Spleen (tissue), 7 donors: ENCODE measurements at regions not wholly inside any gene's neighbourhood (a gene's known extent, or its start where the extent isn't known, plus 50 kb on each side); places are given as distances from the start of the nearest gene placed in this dataset.

Source experiments
- POLR2A ChIP-seq, 3 donors: fragments of 450-650 bp; IDR thresholded peaks; one replicate each; pipeline ENCODE4 v1.5.1; 2017; ENCODE audit warnings: antibody characterized with exemption in 3 of 3, mild to moderate bottlenecking in 1 of 3
- TF ChIP-seq, protein P1 (sequence below), 11 experiments: fragments of 200-600 bp in 7 of 11; fragments of 450-650 bp in 4 of 11; sonication (generic) in 4 of 11; IDR thresholded peaks in 8 of 11; conservative IDR thresholded peaks in 3 of 11; 1 replicate in 7 of 11; 2 replicates in 4 of 11; pipeline versions ENCODE4 v1.4.0 to v1.8.0; 2016 to 2021; ENCODE audit warnings: antibody characterized with exemption in 11 of 11, inconsistent platforms in 4 of 11, mild to moderate bottlenecking in 1 of 11
- donor health status: DM: no; HTN: no; CAD: no; lungs with moderate emphysema.
- donor health status: DM: no; HTN: no; CAD: no.
- donor health status: DM: no; HTN: no; CAD: no.

GRCh38 chr20:11380283-11380682 is 537.4 kb upstream of the BTBD3 start:
- no peak for TF ChIP-seq POLR2A (IDR thresholded peaks at IDR 0.05)
- TF ChIP-seq, protein P1, sequence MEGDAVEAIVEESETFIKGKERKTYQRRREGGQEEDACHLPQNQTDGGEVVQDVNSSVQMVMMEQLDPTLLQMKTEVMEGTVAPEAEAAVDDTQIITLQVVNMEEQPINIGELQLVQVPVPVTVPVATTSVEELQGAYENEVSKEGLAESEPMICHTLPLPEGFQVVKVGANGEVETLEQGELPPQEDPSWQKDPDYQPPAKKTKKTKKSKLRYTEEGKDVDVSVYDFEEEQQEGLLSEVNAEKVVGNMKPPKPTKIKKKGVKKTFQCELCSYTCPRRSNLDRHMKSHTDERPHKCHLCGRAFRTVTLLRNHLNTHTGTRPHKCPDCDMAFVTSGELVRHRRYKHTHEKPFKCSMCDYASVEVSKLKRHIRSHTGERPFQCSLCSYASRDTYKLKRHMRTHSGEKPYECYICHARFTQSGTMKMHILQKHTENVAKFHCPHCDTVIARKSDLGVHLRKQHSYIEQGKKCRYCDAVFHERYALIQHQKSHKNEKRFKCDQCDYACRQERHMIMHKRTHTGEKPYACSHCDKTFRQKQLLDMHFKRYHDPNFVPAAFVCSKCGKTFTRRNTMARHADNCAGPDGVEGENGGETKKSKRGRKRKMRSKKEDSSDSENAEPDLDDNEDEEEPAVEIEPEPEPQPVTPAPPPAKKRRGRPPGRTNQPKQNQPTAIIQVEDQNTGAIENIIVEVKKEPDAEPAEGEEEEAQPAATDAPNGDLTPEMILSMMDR (IDR thresholded peaks at IDR 0.05 in 8 of 11, conservative IDR thresholded peaks at IDR 0.05 in 3 of 11), result no peak
